T-cell (primary cell): ENCODE measurements at regions not wholly inside any gene's neighbourhood (a gene's known extent, or its start where the extent isn't known, plus 50 kb on each side); places are given as distances from the start of the nearest gene placed in this dataset.

ENCODE experiments used
- ATAC-seq, 4 experiments: fragments of 200-7000 bp in 3 of 4; fragments of 150-1000 bp in 1 of 4; cut with Tn5 transposase; replicated peaks in 1 of 4; 1 replicate in 3 of 4; 2 replicates in 1 of 4; pipeline ENCODE4 v1.10.0; 2021; ENCODE audit warnings: moderate library complexity in 3 of 4, mild to moderate bottlenecking in 2 of 4, moderate number of reproducible peaks in 1 of 4
- CTCF ChIA-PET, 2 donors: fragments of 300-600 bp; sonication (Branson Sonifier 250); formaldehyde crosslinking; loops; one replicate each; lab custom pipeline; 2022; ENCODE audit warnings: antibody characterized with exemption in 2 of 2; lab: Charles Lee
- POLR2A ChIA-PET, 2 donors: fragments of 300-600 bp; sonication (Branson Sonifier 250); formaldehyde crosslinking; loops; one replicate each; lab custom pipeline; 2022; ENCODE audit warnings: antibody characterized with exemption in 2 of 2; lab: Charles Lee
- DNase-seq, 35 experiments: peaks; one replicate each; pipeline versions ENCODE4 v3.0.0 to v3.0.0-alpha.2; 2013 to 2023
- H3K27ac ChIP-seq: one replicate; pipeline ENCODE4 v1.5.1; 2013; ENCODE audit warnings: low read length
- H3K27me3 ChIP-seq, 2 experiments: replicated peaks in 1 of 2; 1 replicate in 1 of 2; 2 replicates in 1 of 2; pipeline versions ENCODE4 v1.6.1 to v1.7.0; 2013; ENCODE audit warnings: low read length in 1 of 2, mixed read lengths in 1 of 2; ENCODE audit not compliant: control insufficient read depth in 2 of 2, insufficient read depth in 2 of 2; ENCODE audit errors: extremely low read depth in 1 of 2
- H3K36me3 ChIP-seq, 2 donors: 1 replicate in 1 of 2; 2 replicates in 1 of 2; pipeline versions ENCODE4 v1.6.1 to v1.7.0; 2013; ENCODE audit warnings: low read length in 1 of 2; ENCODE audit not compliant: control insufficient read depth in 2 of 2, insufficient read depth in 1 of 2; ENCODE audit errors: extremely low read depth in 1 of 2
- H3K4me1 ChIP-seq, 2 experiments: 1 replicate in 1 of 2; 2 replicates in 1 of 2; pipeline versions ENCODE4 v1.6.1 to v1.7.0; 2013; ENCODE audit warnings: low read length in 2 of 2, mixed read lengths in 1 of 2; ENCODE audit not compliant: insufficient read depth in 2 of 2, control insufficient read depth in 1 of 2; ENCODE audit errors: extremely low read depth in 1 of 2
- H3K4me3 ChIP-seq, 2 donors: 1 replicate in 1 of 2; 2 replicates in 1 of 2; pipeline versions ENCODE4 v1.5.1 to v1.7.0; 2013; ENCODE audit warnings: mild to moderate bottlenecking in 2 of 2, low read length in 1 of 2, moderate library complexity in 1 of 2; ENCODE audit not compliant: control insufficient read depth in 1 of 2; ENCODE audit errors: extremely low read depth in 1 of 2
- H3K9me3 ChIP-seq: 2 replicates; pipeline ENCODE4 v1.7.0; 2013
- H3K27ac Mint-ChIP-seq, 2 donors: one replicate each; pipeline ENCODE4 v1.8.0; 2020 to 2021; ENCODE audit warnings: mild to moderate bottlenecking in 2 of 2, mixed read lengths in 2 of 2
- H3K27me3 Mint-ChIP-seq, 2 donors: one replicate each; pipeline ENCODE4 v1.8.0; 2021 to 2022; ENCODE audit warnings: mixed read lengths in 2 of 2
- H3K36me3 Mint-ChIP-seq: one replicate; pipeline ENCODE4 v1.8.0; 2021; ENCODE audit warnings: mixed read lengths
- H3K4me1 Mint-ChIP-seq, 3 donors: one replicate each; pipeline ENCODE4 v1.8.0; 2020 to 2022; ENCODE audit warnings: mixed read lengths in 3 of 3, mild to moderate bottlenecking in 1 of 3
- H3K4me3 Mint-ChIP-seq, 3 donors: one replicate each; pipeline ENCODE4 v1.8.0; 2020 to 2022; ENCODE audit warnings: mild to moderate bottlenecking in 3 of 3, mixed read lengths in 3 of 3, moderate library complexity in 3 of 3
- H3K9me3 Mint-ChIP-seq, 3 donors: one replicate each; pipeline ENCODE4 v1.8.0; 2020 to 2022; ENCODE audit warnings: mixed read lengths in 3 of 3
- WGBS: methylation state at CpG from one replicate; pipeline ENCODE4 v1.1.5; 2013; ENCODE audit warnings: missing lambda C conversion rate; ENCODE audit not compliant: insufficient coverage; 5-methylcytosine and 5-hydroxymethylcytosine counted together

DNA sequence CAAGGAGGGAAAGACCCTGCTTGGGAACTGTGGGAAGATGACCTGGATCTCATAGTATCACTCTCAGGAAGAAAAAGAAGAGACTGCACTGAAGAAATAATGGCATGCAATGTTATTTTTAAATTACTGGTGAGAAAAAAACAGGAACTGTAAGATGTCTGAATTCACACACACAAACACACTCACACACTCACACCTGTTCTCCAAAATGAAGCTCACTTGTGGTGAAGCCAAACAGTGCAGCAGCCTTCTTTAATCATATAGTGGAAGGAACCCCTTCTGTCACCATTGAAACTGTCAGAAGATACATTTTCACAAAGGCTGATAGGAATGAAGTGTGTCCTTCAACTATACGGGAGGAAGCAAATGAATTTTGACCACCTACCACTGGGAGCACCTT, 156.5 kb upstream of the GHITM start:
- Mint-ChIP-seq H3K27ac (no peak overlapping the region), H3K36me3 (no peaks in the 10 kb centered on the region), H3K4me1 (no peaks in the 10 kb centered on the region), H3K27me3 (peaks cover 4 to 18% of the 10 kb centered on the region in 2 donors), H3K4me3 (no peak overlapping the region), H3K9me3 (no peaks in the 10 kb centered on the region)
- DNase-seq (no peak), ATAC-seq (no peak)
- Histone ChIP-seq H3K9me3 (no peaks in the 10 kb centered on the region), H3K4me1 (no peaks in the 10 kb centered on the region), H3K36me3 (no peaks in the 10 kb centered on the region), H3K27me3 (peaks cover 0 to 3% of the 10 kb centered on the region in 2 experiments), H3K4me3 (no peak overlapping the region), H3K27ac (no peak overlapping the region)
- ChIA-PET POLR2A (no interaction called here), CTCF (no interaction called here)
- no CpG with 5 or more reads among the region's 1 CpG for whole genome bisulfite sequencing

DNA sequence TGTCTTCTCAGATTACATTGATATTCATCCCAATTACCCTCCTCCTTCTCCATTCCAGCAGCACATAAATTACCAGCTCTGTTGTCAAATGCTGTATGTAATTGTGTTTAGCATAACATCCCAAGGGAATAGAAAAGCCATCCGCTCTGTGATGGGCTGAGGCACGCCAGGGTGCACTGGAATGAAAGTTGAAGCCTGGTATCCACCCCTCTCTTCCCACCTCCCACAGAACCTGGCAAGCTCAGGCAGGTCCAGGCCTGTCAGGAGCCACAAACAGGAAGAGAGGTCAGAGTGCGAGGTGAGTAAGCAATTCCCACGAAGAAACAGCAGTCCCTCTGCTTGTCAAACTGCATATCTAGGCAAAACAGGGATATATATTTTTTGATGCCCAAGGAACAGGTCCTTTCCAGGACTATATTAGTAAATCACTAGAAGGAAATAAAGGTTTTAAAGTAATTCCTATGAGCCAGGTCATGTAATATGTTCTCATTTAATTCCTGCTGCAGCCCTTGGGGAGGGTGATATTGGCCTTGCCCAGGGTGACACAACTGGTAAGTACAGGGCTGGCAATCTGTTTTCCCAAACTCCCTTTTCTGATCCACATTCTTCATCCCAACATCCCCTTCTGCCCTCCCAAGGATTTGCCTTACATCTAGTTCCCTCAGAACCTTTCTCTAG, 155.6 kb upstream of the GHITM start:
- WGBS: 60% methylated on average over 1 of the region's 4 CpGs
- Mint-ChIP-seq H3K9me3 (no peaks in the 10 kb centered on the region), H3K4me3 (no peak overlapping the region), H3K27me3 (peaks cover 4 to 18% of the 10 kb centered on the region in 2 donors), H3K4me1 (no peaks in the 10 kb centered on the region), H3K36me3 (no peaks in the 10 kb centered on the region), H3K27ac (no peak overlapping the region)
- H3K9me3 ChIP-seq: no peaks in the 10 kb centered on the region
- H3K27me3 ChIP-seq: peaks cover 0 to 3% of the 10 kb centered on the region in 2 experiments
- H3K27ac ChIP-seq: no peak overlapping the region
- no peak overlapping the region for H3K4me3 ChIP-seq
- no peaks in the 10 kb centered on the region for H3K4me1 ChIP-seq
- ChIA-PET POLR2A (no interaction called here), CTCF (no interaction called here)
- DNase-seq (no peak), ATAC-seq (no peak)
- no peaks in the 10 kb centered on the region for H3K36me3 ChIP-seq

DNA sequence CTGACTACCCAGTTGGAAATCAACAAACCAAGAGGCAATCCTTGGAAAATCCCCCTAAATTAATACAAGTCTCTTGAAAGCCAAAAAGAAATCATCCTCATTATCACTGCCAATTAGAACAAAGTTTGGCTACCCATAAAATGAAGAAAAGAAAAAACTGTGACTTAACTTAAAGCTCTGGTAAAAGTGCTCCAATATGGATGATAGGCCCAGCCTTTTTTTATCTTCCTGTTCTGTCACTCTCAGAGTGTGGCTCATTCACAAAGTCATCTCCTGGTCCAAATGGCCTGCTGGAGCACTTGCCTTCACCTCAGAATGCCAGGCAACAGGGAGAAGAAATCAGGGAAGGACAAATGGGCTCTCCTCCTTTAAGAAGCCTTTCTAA, 155.1 kb upstream of the GHITM start:
- Histone ChIP-seq H3K27me3 (peaks cover 0 to 3% of the 10 kb centered on the region in 2 experiments), H3K4me3 (no peak overlapping the region), H3K4me1 (no peaks in the 10 kb centered on the region), H3K27ac (no peak overlapping the region), H3K9me3 (no peaks in the 10 kb centered on the region), H3K36me3 (no peaks in the 10 kb centered on the region)
- ATAC-seq: no peak
- POLR2A ChIA-PET: no interaction called here
- Mint-ChIP-seq H3K4me3 (no peak overlapping the region), H3K27me3 (peaks cover 4 to 18% of the 10 kb centered on the region in 2 donors), H3K9me3 (no peaks in the 10 kb centered on the region), H3K27ac (no peak overlapping the region), H3K4me1 (no peaks in the 10 kb centered on the region), H3K36me3 (no peaks in the 10 kb centered on the region)
- no peak for DNase-seq
- CTCF ChIA-PET: no interaction called here

DNA sequence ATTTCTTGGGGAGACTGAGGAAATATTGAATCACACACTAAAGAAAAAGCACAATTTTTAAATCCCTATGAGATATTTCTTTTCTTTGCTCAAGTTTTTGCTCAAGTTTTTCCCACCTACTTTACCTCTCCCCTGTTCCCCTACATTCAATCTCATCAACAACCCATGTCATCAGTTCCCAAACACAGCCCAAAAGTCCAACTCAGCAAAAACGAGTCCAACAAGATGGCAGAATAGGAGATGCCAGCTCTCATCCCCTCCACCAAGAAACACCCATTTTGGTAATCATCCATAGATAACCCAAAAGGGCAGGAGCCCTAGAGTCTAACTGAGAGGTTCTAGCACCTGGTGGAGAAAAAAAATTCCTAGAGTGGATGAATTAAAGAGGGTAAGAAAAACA, 152.5 kb upstream of the GHITM start:
- no peak overlapping the region for H3K27ac Mint-ChIP-seq
- Histone ChIP-seq H3K4me1 (no peaks in the 10 kb centered on the region), H3K4me3 (no peak overlapping the region), H3K27ac (no peak overlapping the region), H3K27me3 (peaks cover 0 to 3% of the 10 kb centered on the region in 2 experiments), H3K9me3 (no peaks in the 10 kb centered on the region), H3K36me3 (no peaks in the 10 kb centered on the region)
- ChIA-PET POLR2A (no interaction called here), CTCF (no interaction called here)
- no peaks in the 10 kb centered on the region for H3K9me3 Mint-ChIP-seq
- peaks cover 6 to 14% of the 10 kb centered on the region in 2 donors for H3K27me3 Mint-ChIP-seq
- DNase-seq (no peak), ATAC-seq (no peak)
- no peaks in the 10 kb centered on the region for H3K4me1 Mint-ChIP-seq
- no peak overlapping the region for H3K4me3 Mint-ChIP-seq
- WGBS: no CpG with 5 or more reads among the region's 1 CpG
- no peaks in the 10 kb centered on the region for H3K36me3 Mint-ChIP-seq

DNA sequence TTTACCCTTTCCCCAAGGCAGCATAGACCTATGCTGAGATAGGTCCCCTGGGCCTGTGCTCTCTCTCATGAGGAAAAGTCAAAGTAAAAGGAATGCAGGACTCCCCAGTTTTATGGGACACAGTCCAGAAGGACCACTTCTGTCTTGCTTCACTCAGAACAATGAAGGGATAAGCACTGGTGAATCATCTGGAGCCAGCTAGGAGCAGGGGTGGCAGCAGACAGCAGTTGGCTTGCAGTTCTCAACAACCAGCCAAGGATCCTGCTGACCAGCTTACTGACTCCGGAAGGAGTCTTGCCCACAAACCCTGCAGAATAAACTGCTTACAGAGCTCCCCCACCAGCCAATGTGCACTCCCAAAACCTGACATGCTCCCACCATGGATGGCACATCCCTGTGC, 152.1 kb upstream of the GHITM start:
- H3K9me3 ChIP-seq: no peaks in the 10 kb centered on the region
- Mint-ChIP-seq H3K36me3 (no peaks in the 10 kb centered on the region), H3K4me3 (no peak overlapping the region), H3K4me1 (no peaks in the 10 kb centered on the region), H3K27ac (no peak overlapping the region), H3K27me3 (peaks cover 6 to 14% of the 10 kb centered on the region in 2 donors), H3K9me3 (no peaks in the 10 kb centered on the region)
- DNase-seq (no peak), ATAC-seq (no peak)
- H3K36me3 ChIP-seq: no peaks in the 10 kb centered on the region
- H3K27ac ChIP-seq: no peak overlapping the region
- 100% methylated on average over 1 of the region's 1 CpG for WGBS
- peaks cover 0 to 3% of the 10 kb centered on the region in 2 experiments for H3K27me3 ChIP-seq
- H3K4me3 ChIP-seq: no peak overlapping the region
- CTCF ChIA-PET: no interaction called here
- no peaks in the 10 kb centered on the region for H3K4me1 ChIP-seq
- POLR2A ChIA-PET: no interaction called here

DNA sequence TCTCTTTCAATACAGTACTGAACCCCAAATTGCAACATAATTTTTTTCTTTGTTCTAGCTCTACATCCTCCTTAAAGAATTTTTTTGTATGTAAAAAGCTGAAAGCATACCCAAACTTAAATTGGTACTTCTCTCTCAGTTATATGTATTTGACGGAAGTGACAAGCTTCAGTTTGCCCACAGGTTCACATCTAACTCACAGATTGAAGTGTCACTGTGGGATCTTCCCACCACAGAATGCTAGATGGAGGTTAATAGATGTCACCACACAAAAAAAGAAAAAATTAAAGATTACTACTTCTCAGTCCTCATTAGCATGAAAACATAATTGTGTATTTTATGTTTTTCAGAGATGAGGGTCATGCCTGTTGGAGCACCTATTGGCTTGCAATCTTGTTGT, 150.9 kb upstream of the GHITM start:
- peaks cover 6 to 14% of the 10 kb centered on the region in 2 donors for H3K27me3 Mint-ChIP-seq
- no CpG with 5 or more reads among the region's 1 CpG for WGBS
- H3K4me1 Mint-ChIP-seq: no peaks in the 10 kb centered on the region
- no peak overlapping the region for H3K4me3 Mint-ChIP-seq
- Histone ChIP-seq H3K4me1 (no peaks in the 10 kb centered on the region), H3K36me3 (no peaks in the 10 kb centered on the region), H3K27me3 (peaks cover 0 to 3% of the 10 kb centered on the region in 2 experiments), H3K4me3 (no peak overlapping the region), H3K27ac (no peak overlapping the region), H3K9me3 (no peaks in the 10 kb centered on the region)
- no peaks in the 10 kb centered on the region for H3K9me3 Mint-ChIP-seq
- ChIA-PET CTCF (no interaction called here), POLR2A (no interaction called here)
- H3K36me3 Mint-ChIP-seq: no peaks in the 10 kb centered on the region
- peak in 1 of 35 experiments; percentile 5 for DNase-seq
- no peak for ATAC-seq
- no peak overlapping the region for H3K27ac Mint-ChIP-seq

DNA sequence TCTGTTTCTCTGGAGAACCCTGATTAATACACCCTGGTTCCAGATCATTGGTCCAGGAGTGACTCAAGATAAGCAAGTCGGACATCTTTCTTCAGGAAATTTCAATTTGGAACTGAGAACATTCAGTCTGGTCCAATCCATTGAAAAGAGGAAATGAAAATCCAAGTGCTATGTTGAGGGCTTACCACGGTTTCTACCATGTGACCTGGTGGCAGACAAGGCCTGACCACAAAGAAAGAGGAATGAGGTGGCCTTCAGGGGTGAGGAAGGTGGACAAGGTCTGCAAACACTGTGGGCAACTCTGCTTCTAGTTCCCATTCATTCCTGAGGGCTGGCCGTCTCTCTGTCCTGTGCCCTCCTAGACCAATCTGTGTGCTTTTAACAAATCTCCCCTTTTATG, 149.2 kb upstream of the GHITM start:
- Mint-ChIP-seq H3K27ac (no peak overlapping the region), H3K9me3 (no peaks in the 10 kb centered on the region), H3K27me3 (peaks cover 6 to 11% of the 10 kb centered on the region in 2 donors), H3K36me3 (no peaks in the 10 kb centered on the region), H3K4me3 (no peak overlapping the region), H3K4me1 (no peaks in the 10 kb centered on the region)
- WGBS: 31% methylated on average over 3 of the region's 3 CpGs
- no peaks in the 10 kb centered on the region for H3K4me1 ChIP-seq
- DNase-seq (peak in 1 of 35 experiments; percentile 2), ATAC-seq (no peak)
- no peaks in the 10 kb centered on the region for H3K9me3 ChIP-seq
- POLR2A ChIA-PET: no interaction called here
- no peak overlapping the region for H3K4me3 ChIP-seq
- H3K27me3 ChIP-seq: peaks cover 0 to 3% of the 10 kb centered on the region in 2 experiments
- H3K36me3 ChIP-seq: no peaks in the 10 kb centered on the region
- CTCF ChIA-PET: no interaction called here
- no peak overlapping the region for H3K27ac ChIP-seq
